Mucosa of stomach (tissue), 1 donor: ENCODE measurements at regions not wholly inside any gene's neighbourhood (a gene's known extent, or its start where the extent isn't known, plus 50 kb on each side); places are given as distances from the start of the nearest gene placed in this dataset.
A peak's percentile ranks its signal among the peaks of the same experiment; 100 is the strongest.

Source experiments
- H3K27me3 ChIP-seq: one replicate; pipeline ENCODE4 v1.7.0; 2013; ENCODE audit warnings: mild to moderate bottlenecking, low read length; ENCODE audit not compliant: control insufficient read depth, insufficient read depth
- H3K36me3 ChIP-seq: one replicate; pipeline ENCODE4 v1.7.0; 2013; ENCODE audit warnings: low read length; ENCODE audit not compliant: control insufficient read depth, insufficient read depth
- H3K4me1 ChIP-seq: one replicate; pipeline ENCODE4 v1.7.0; 2013; ENCODE audit warnings: mild to moderate bottlenecking, low read length; ENCODE audit not compliant: control insufficient read depth, insufficient read depth
- H3K4me3 ChIP-seq: one replicate; pipeline ENCODE4 v1.7.0; 2013; ENCODE audit warnings: low read length
- H3K9ac ChIP-seq: one replicate; pipeline ENCODE4 v1.7.0; 2013; ENCODE audit warnings: mild to moderate bottlenecking, low read length, moderate library complexity
- H3K9me3 ChIP-seq: one replicate; pipeline ENCODE4 v1.7.0; 2013; ENCODE audit warnings: mild to moderate bottlenecking, low read length, moderate library complexity; ENCODE audit not compliant: control insufficient read depth
- donor health status: Pancreatic carcinoma.

GRCh38 chr6:26284537-26285142, 80.4 kb upstream of the BTN3A2 start:
- no peaks in the 10 kb centered on the region for H3K9me3 ChIP-seq
- H3K4me3 ChIP-seq, result peak overlapping the region; percentile 66

GRCh38 chr6:26285143-26286134, 79.6 kb upstream of the BTN3A2 start:
- no peaks in the 10 kb centered on the region for H3K9me3 ChIP-seq
- H3K36me3 ChIP-seq, result no peaks in the 10 kb centered on the region
- peak overlapping the region; percentile 66 for H3K4me3 ChIP-seq
- no peaks in the 10 kb centered on the region for H3K27me3 ChIP-seq
- peak overlapping the region; percentile 85 for H3K9ac ChIP-seq
- H3K4me1 ChIP-seq, result peaks cover 19% of the 10 kb centered on the region

More at GRCh38 chr6:26284537-26285142, 80.4 kb upstream of the BTN3A2 start:
- H3K9ac ChIP-seq, result peak overlapping the region; percentile 85
- no peaks in the 10 kb centered on the region for H3K27me3 ChIP-seq
- peaks cover 19% of the 10 kb centered on the region for H3K4me1 ChIP-seq
- no peaks in the 10 kb centered on the region for H3K36me3 ChIP-seq

- Histone ChIP-seq H3K36me3 (no peaks in the 10 kb centered on the region), H3K4me1 (peaks cover 19% of the 10 kb centered on the region), H3K27me3 (no peaks in the 10 kb centered on the region), H3K9me3 (no peaks in the 10 kb centered on the region), H3K4me3 (peak overlapping the region; percentile 66), H3K9ac (peak overlapping the region; percentile 85)
Measured at GRCh38 chr6:26286168-26286877, 78.7 kb upstream of the BTN3A2 start.

GRCh38 chr6:26288155-26288554, 76.8 kb upstream of the BTN3A2 start:
- Histone ChIP-seq H3K36me3 (no peaks in the 10 kb centered on the region), H3K27me3 (no peaks in the 10 kb centered on the region), H3K4me3 (no peak overlapping the region), H3K9me3 (no peaks in the 10 kb centered on the region), H3K4me1 (peaks cover 18% of the 10 kb centered on the region), H3K9ac (no peak overlapping the region)

GRCh38 chr6:26290941-26291340, 74.1 kb upstream of the BTN3A2 start:
- Histone ChIP-seq H3K27me3 (no peaks in the 10 kb centered on the region), H3K4me1 (peaks cover 15% of the 10 kb centered on the region), H3K36me3 (no peaks in the 10 kb centered on the region), H3K4me3 (no peak overlapping the region), H3K9ac (no peak overlapping the region), H3K9me3 (no peaks in the 10 kb centered on the region)

GRCh38 chr6:26292709-26293108, 72.3 kb upstream of the BTN3A2 start:
- Histone ChIP-seq H3K9me3 (no peaks in the 10 kb centered on the region), H3K4me1 (peaks cover 10% of the 10 kb centered on the region), H3K27me3 (no peaks in the 10 kb centered on the region), H3K36me3 (no peaks in the 10 kb centered on the region), H3K4me3 (no peak overlapping the region), H3K9ac (no peak overlapping the region)

- peaks cover 10% of the 10 kb centered on the region for H3K4me1 ChIP-seq
- H3K9ac ChIP-seq, result no peak overlapping the region
- no peaks in the 10 kb centered on the region for H3K9me3 ChIP-seq
- no peaks in the 10 kb centered on the region for H3K36me3 ChIP-seq
- no peak overlapping the region for H3K4me3 ChIP-seq
- H3K27me3 ChIP-seq, result no peaks in the 10 kb centered on the region
Measured at GRCh38 chr6:26294302-26294701, 70.7 kb upstream of the BTN3A2 start.

GRCh38 chr6:26295691-26296555, 69.1 kb upstream of the BTN3A2 start:
- Histone ChIP-seq H3K9me3 (no peaks in the 10 kb centered on the region), H3K27me3 (no peaks in the 10 kb centered on the region), H3K36me3 (no peaks in the 10 kb centered on the region), H3K4me1 (peaks cover 10% of the 10 kb centered on the region), H3K4me3 (no peak overlapping the region), H3K9ac (no peak overlapping the region)

- Histone ChIP-seq H3K4me1 (peaks cover 10% of the 10 kb centered on the region), H3K36me3 (no peaks in the 10 kb centered on the region), H3K9me3 (no peaks in the 10 kb centered on the region), H3K4me3 (no peak overlapping the region), H3K27me3 (no peaks in the 10 kb centered on the region), H3K9ac (no peak overlapping the region)
Measured at GRCh38 chr6:26296556-26296856, 68.5 kb upstream of the BTN3A2 start.

GRCh38 chr6:26296857-26297648, 67.9 kb upstream of the BTN3A2 start:
- H3K9me3 ChIP-seq, result no peaks in the 10 kb centered on the region
- H3K27me3 ChIP-seq, result no peaks in the 10 kb centered on the region
- H3K4me3 ChIP-seq, result no peak overlapping the region
- H3K36me3 ChIP-seq, result no peaks in the 10 kb centered on the region
- peaks cover 10% of the 10 kb centered on the region for H3K4me1 ChIP-seq
- H3K9ac ChIP-seq, result no peak overlapping the region
